Esophagus squamous epithelium (tissue), 5 donors: ENCODE measurements at regions not wholly inside any gene's neighbourhood (a gene's known extent, or its start where the extent isn't known, plus 50 kb on each side); places are given as distances from the start of the nearest gene placed in this dataset.
A peak's percentile ranks its signal among the peaks of the same experiment; 100 is the strongest.

Experiments
- DNase-seq: peaks from one replicate; lab custom pipeline; 2025; lab: John Stamatoyannopoulos, UW
- H3K27ac ChIP-seq, 4 donors: fragments of 200-600 bp; sonication (generic); one replicate each; pipeline ENCODE4 v1.5.1; 2016 to 2019; ENCODE audit warnings: mild to moderate bottlenecking in 1 of 4
- H3K27me3 ChIP-seq, 4 donors: fragments of 200-600 bp; sonication (generic); 1 replicate in 3 of 4; 2 replicates in 1 of 4; pipeline versions ENCODE4 v1.5.1 to v1.6.0; 2017 to 2021; ENCODE audit warnings: antibody characterized with exemption in 1 of 4
- H3K36me3 ChIP-seq, 3 donors: fragments of 200-600 bp; sonication (generic); one replicate each; pipeline ENCODE4 v1.5.1; 2016 to 2019
- H3K4me1 ChIP-seq, 3 donors: fragments of 200-600 bp; sonication (generic); one replicate each; pipeline ENCODE4 v1.5.1; 2017 to 2019
- H3K4me3 ChIP-seq, 4 donors: fragments of 200-600 bp; sonication (generic); 1 replicate in 3 of 4; 2 replicates in 1 of 4; pipeline ENCODE4 v1.5.1; 2016 to 2019; ENCODE audit warnings: mild to moderate bottlenecking in 2 of 4, moderate library complexity in 1 of 4
- H3K9me3 ChIP-seq, 3 donors: fragments of 200-600 bp; sonication (generic); one replicate each; pipeline ENCODE4 v1.5.1; 2016 to 2019
- POLR2A ChIP-seq, 4 donors: fragments of 450-650 bp; IDR thresholded peaks; one replicate each; pipeline ENCODE4 v1.6.1; 2017; ENCODE audit warnings: antibody characterized with exemption in 4 of 4, mild to moderate bottlenecking in 4 of 4, moderate library complexity in 3 of 4
- WGBS, 2 donors: methylation state at CpG; one replicate each; pipeline ENCODE4 v1.1.5; 2018; 5-methylcytosine and 5-hydroxymethylcytosine counted together
- intact Hi-C: fragments of 100-400 bp; cut with DNase I; formaldehyde crosslinking; loops from one replicate; pipeline ENCODE4 v1.15.0; 2022
- TF ChIP-seq, protein P1 (sequence below), 6 experiments: fragments of 450-650 bp in 4 of 6; fragments of 200-600 bp in 2 of 6; sonication (generic) in 2 of 6; IDR thresholded peaks; one replicate each; pipeline ENCODE4 v1.5.1; 2016 to 2019; ENCODE audit warnings: antibody characterized with exemption in 6 of 6, mild to moderate bottlenecking in 4 of 6, moderate library complexity in 4 of 6
- donor health status: DM: yes; HTN: yes; CAD: no.

DNA sequence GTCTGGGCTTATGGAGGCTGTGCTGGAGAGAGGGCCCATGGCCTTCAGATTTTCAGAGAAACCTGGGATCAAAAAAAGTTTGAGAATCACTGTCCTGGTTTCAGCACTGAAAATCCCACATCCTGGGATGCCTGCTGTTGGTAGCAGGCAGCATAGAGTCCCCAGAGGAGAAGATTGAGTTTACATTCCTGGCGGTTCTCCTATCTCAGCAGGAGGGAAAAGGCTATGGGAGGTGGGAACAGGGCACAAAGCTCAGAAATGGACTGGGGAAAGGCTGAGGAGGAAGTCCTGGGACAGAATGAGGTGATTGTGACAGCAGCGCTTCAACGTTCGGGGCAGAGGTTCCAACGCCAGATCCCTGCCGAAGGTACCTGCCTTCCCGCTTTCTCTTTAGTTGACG, 103.4 kb downstream of the ETS2 start:
- no peak for DNase-seq
- no peak for TF ChIP-seq POLR2A (IDR thresholded peaks at IDR 0.05)
- TF ChIP-seq, protein P1, sequence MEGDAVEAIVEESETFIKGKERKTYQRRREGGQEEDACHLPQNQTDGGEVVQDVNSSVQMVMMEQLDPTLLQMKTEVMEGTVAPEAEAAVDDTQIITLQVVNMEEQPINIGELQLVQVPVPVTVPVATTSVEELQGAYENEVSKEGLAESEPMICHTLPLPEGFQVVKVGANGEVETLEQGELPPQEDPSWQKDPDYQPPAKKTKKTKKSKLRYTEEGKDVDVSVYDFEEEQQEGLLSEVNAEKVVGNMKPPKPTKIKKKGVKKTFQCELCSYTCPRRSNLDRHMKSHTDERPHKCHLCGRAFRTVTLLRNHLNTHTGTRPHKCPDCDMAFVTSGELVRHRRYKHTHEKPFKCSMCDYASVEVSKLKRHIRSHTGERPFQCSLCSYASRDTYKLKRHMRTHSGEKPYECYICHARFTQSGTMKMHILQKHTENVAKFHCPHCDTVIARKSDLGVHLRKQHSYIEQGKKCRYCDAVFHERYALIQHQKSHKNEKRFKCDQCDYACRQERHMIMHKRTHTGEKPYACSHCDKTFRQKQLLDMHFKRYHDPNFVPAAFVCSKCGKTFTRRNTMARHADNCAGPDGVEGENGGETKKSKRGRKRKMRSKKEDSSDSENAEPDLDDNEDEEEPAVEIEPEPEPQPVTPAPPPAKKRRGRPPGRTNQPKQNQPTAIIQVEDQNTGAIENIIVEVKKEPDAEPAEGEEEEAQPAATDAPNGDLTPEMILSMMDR (IDR thresholded peaks at IDR 0.05) = no peak
- intact Hi-C loops = loop anchor here (10.0 kb wide), 1 partner anchor 164 kb away; no protein-coding TSS in a partner anchor
- 92 to 97% methylated on average over 8 of the region's 8 CpGs for WGBS, 2 donors
- no peak overlapping the region for H3K4me3 ChIP-seq
- peak overlapping the region; percentile 89 to 95 (median 94) for H3K27ac ChIP-seq
- H3K4me1 ChIP-seq = peaks cover 47 to 92% (median 74%) of the 10 kb centered on the region in 3 donors
- no peaks in the 10 kb centered on the region for H3K36me3 ChIP-seq
- no peaks in the 10 kb centered on the region for H3K27me3 ChIP-seq
- no peaks in the 10 kb centered on the region for H3K9me3 ChIP-seq

DNA sequence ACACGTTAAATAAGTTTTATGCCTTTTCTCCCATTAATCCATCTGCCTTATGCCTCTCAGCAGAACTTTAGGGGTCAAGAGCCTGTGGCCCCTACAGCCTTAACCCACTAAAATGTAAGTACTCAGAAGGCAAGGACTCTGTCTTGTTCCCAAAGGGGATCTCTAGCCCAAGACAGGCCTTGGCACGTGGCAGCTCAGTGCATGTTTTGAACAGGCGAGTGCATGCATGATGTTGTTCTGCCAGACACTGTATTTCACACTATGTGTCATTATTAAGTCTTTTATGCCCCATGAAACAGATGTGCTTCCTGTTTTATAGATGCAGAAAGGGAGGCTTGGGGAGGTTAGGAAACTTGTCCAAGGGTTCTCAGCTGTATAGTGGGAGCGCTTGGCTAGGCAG, 102.8 kb downstream of the ETS2 start:
- DNase-seq = no peak
- H3K4me3 ChIP-seq = no peak overlapping the region
- H3K4me1 ChIP-seq = peaks cover 48 to 91% (median 71%) of the 10 kb centered on the region in 3 donors
- intact Hi-C loops = loop anchor here (10.0 kb wide), 1 partner anchor 164 kb away; no protein-coding TSS in a partner anchor
- H3K27me3 ChIP-seq = no peaks in the 10 kb centered on the region
- TF ChIP-seq POLR2A (IDR thresholded peaks at IDR 0.05) = no peak
- TF ChIP-seq, protein P1 (IDR thresholded peaks at IDR 0.05) = no peak
- no peaks in the 10 kb centered on the region for H3K9me3 ChIP-seq
- H3K36me3 ChIP-seq = no peaks in the 10 kb centered on the region
- WGBS, 2 donors = 28 to 77% methylated on average over 4 of the region's 4 CpGs
- H3K27ac ChIP-seq = peak overlapping the region; percentile 89 to 95 (median 94)

DNA sequence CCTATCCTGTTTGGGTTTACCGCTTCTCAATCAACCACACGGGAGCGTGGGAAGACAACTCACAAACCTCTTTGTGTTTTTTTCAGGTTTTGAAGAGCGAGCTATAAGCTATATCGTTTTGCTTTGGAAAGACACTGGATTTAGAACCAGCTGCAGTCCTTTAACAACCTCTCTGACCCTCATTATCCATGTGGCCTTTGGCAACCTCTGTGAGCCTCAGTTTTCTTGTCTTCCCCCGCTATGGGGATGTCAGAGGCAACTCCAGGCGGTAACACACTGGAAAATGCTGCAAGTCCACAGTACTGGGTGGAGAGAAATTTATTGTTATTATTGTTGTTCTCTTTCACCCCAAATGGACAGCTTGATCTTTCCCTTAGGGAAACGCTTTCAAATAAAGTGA, 100.0 kb downstream of the ETS2 start:
- 76% methylated on average over 4 to 7 of the region's 8 CpGs for WGBS, 2 donors
- Histone ChIP-seq H3K27me3 (no peaks in the 10 kb centered on the region), H3K27ac (peak overlapping the region; percentile 58 to 95 (median 91)), H3K36me3 (no peaks in the 10 kb centered on the region), H3K9me3 (no peaks in the 10 kb centered on the region), H3K4me3 (no peak overlapping the region), H3K4me1 (peaks cover 46 to 74% (median 47%) of the 10 kb centered on the region in 3 donors)
- TF ChIP-seq, protein P1 (IDR thresholded peaks at IDR 0.05) = no peak
- no peak for TF ChIP-seq POLR2A (IDR thresholded peaks at IDR 0.05)
- intact Hi-C loops = loop anchor here (10.0 kb wide), 1 partner anchor 161 kb away; no protein-coding TSS in a partner anchor
- DNase-seq = no peak

GRCh38 chr21:38905328-38905727, 99.6 kb downstream of the ETS2 start:
- peaks cover 42 to 69% (median 44%) of the 10 kb centered on the region in 3 donors for H3K4me1 ChIP-seq
- H3K4me3 ChIP-seq = no peak overlapping the region
- intact Hi-C loops = loop anchor here (10.0 kb wide), 1 partner anchor 161 kb away; no protein-coding TSS in a partner anchor
- no peaks in the 10 kb centered on the region for H3K9me3 ChIP-seq
- TF ChIP-seq, protein P1 (IDR thresholded peaks at IDR 0.05) = no peak
- TF ChIP-seq POLR2A (IDR thresholded peaks at IDR 0.05) = no peak
- H3K27ac ChIP-seq = peak overlapping the region; percentile 58 to 95 (median 91)
- WGBS, 2 donors = 76 to 86% methylated on average over 2 of the region's 4 CpGs
- no peaks in the 10 kb centered on the region for H3K36me3 ChIP-seq
- no peaks in the 10 kb centered on the region for H3K27me3 ChIP-seq
- DNase-seq = no peak

DNA sequence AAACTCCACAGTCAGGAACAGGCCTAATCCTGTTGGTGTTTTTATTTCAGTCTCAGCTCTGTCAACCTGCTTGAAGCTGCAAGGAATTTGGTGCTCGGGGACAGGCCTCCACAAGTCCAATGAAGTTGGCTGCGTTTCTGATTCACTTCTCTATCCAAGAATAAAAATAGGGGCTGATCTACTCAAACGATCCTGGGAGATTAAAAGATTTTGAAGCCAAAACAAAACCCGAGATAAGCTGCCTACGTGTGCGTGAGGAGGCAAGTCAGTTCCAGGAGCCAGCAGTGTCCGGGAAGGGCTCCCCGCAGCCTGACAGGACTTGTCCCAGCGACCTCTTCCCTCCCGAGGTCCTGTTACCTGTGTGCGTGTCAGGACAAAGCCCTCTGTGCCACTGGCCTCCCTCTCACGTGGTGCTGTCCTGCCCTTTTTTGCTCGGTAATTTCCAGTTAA, 98.0 kb downstream of the ETS2 start:
- TF ChIP-seq POLR2A (IDR thresholded peaks at IDR 0.05) = peak in 1 of 4 donors; percentile 2
- TF ChIP-seq, protein P1 (IDR thresholded peaks at IDR 0.05) = no peak
- Histone ChIP-seq H3K4me1 (peaks cover 25 to 53% (median 28%) of the 10 kb centered on the region in 3 donors), H3K9me3 (no peaks in the 10 kb centered on the region), H3K4me3 (no peak overlapping the region), H3K27me3 (no peaks in the 10 kb centered on the region), H3K27ac (peak overlapping the region; percentile 88 to 95 (median 93)), H3K36me3 (no peaks in the 10 kb centered on the region)
- intact Hi-C loops = loop anchor here (10.0 kb wide), 1 partner anchor 159 kb away; no protein-coding TSS in a partner anchor
- DNase-seq = no peak
- 30 to 43% methylated on average over 10 to 12 of the region's 13 CpGs for WGBS, 2 donors
